Panc1 (cell line): ENCODE measurements at regions not wholly inside any gene's neighbourhood (a gene's known extent, or its start where the extent isn't known, plus 50 kb on each side); places are given as distances from the start of the nearest gene placed in this dataset.

Experiments used
- ATAC-seq: fragments of 200-7000 bp; cut with Tn5 transposase; 2 replicates; pipeline ENCODE4 v1.9.1; 2020; ENCODE audit warnings: mild to moderate bottlenecking, moderate library complexity
- BruUV-seq: library from RNA; stranded (reverse); fragments of 400-500 nt; replicated peaks from 2 replicates; lab custom pipeline; 2021; lab: Mats Ljungman, UMichigan
- CTCF ChIA-PET: fragments of 300-600 bp; sonication (Branson Sonifier 250); formaldehyde crosslinking; loops from one replicate; lab custom pipeline; 2022; ENCODE audit warnings: antibody characterized with exemption; lab: Charles Lee
- POLR2A ChIA-PET: fragments of 300-600 bp; sonication (Branson Sonifier 250); formaldehyde crosslinking; loops from one replicate; lab custom pipeline; 2022; ENCODE audit warnings: antibody characterized with exemption; lab: Charles Lee
- DNase-seq: peaks from one replicate; pipeline ENCODE4 v3.0.0-alpha.2; 2010; ENCODE audit warnings: low read depth, low spot score
- H3K27ac ChIP-seq: 2 replicates; pipeline ENCODE4 v1.5.1; 2011; ENCODE audit warnings: mild to moderate bottlenecking, low read length, inconsistent platforms
- H3K27me3 ChIP-seq: fragments of 200-500 bp; sonication (Bioruptor generic); 2 replicates; pipeline ENCODE4 v1.6.0; 2014; ENCODE audit warnings: low read length, inconsistent platforms; ENCODE audit not compliant: control insufficient read depth, insufficient read depth
- H3K36me3 ChIP-seq: fragments of 200-500 bp; sonication (Bioruptor generic); 2 replicates; pipeline ENCODE4 v1.5.1; 2014; ENCODE audit warnings: inconsistent platforms, mild to moderate bottlenecking, low read length, moderate library complexity; ENCODE audit not compliant: control insufficient read depth, insufficient read depth
- H3K4me1 ChIP-seq: 2 replicates; pipeline ENCODE4 v1.5.1; 2011; ENCODE audit warnings: inconsistent platforms, mild to moderate bottlenecking, low read length, moderate library complexity; ENCODE audit not compliant: control insufficient read depth, insufficient read depth
- H3K4me3 ChIP-seq, 2 experiments: 2 replicates each; pipeline ENCODE4 v1.5.1; 2011 to 2012; ENCODE audit warnings: low read depth in 2 of 2, low read length in 2 of 2, mild to moderate bottlenecking in 2 of 2, inconsistent platforms in 1 of 2, moderate library complexity in 1 of 2
- H3K9me3 ChIP-seq: fragments of 200-500 bp; sonication (Bioruptor generic); 2 replicates; pipeline ENCODE4 v1.5.1; 2014; ENCODE audit warnings: low read depth, mild to moderate bottlenecking, inconsistent platforms, low read length, moderate library complexity; ENCODE audit not compliant: control insufficient read depth, insufficient read depth
- CTCF ChIP-seq: fragments of 450-650 bp; IDR thresholded peaks from 2 replicates; pipeline ENCODE4 v1.5.1; 2017; ENCODE audit warnings: mild to moderate bottlenecking
- POLR2AphosphoS5 ChIP-seq: IDR thresholded peaks from 2 replicates; pipeline ENCODE4 v1.6.1; 2012; ENCODE audit warnings: mild to moderate bottlenecking, low read depth, low read length, moderate library complexity
- SIN3A ChIP-seq: IDR thresholded peaks from 2 replicates; pipeline ENCODE4 v1.6.1; 2012; ENCODE audit warnings: low read depth, mild to moderate bottlenecking, low read length, moderate library complexity, borderline replicate concordance; ENCODE audit not compliant: insufficient read depth
- TCF7L2 ChIP-seq: IDR thresholded peaks from 2 replicates; pipeline ENCODE4 v1.6.1; 2011; ENCODE audit warnings: mild to moderate bottlenecking, low read depth, low read length, inconsistent platforms
- in situ Hi-C: cut with HindIII; loops from 2 replicates; pipeline ENCODE4 v1.10.0; 2016; ENCODE audit warnings: low sequenced_read_pairs, low pct_unique_long_range_greater_than_20kb
- intact Hi-C: fragments of 100-400 bp; cut with micrococcal nuclease; formaldehyde crosslinking; loops from one replicate; pipeline ENCODE4 v1.10.0; 2022; ENCODE audit not compliant: unreplicated experiment
- TF ChIP-seq, protein P1 (sequence below), 2 experiments: IDR thresholded peaks; 2 replicates each; pipeline ENCODE4 v1.6.1; 2011 to 2012; ENCODE audit warnings: low read depth in 2 of 2, control low read depth in 1 of 2, low read length in 1 of 2, mild to moderate bottlenecking in 1 of 2, moderate library complexity in 1 of 2; ENCODE audit not compliant: insufficient read depth in 1 of 2

DNA sequence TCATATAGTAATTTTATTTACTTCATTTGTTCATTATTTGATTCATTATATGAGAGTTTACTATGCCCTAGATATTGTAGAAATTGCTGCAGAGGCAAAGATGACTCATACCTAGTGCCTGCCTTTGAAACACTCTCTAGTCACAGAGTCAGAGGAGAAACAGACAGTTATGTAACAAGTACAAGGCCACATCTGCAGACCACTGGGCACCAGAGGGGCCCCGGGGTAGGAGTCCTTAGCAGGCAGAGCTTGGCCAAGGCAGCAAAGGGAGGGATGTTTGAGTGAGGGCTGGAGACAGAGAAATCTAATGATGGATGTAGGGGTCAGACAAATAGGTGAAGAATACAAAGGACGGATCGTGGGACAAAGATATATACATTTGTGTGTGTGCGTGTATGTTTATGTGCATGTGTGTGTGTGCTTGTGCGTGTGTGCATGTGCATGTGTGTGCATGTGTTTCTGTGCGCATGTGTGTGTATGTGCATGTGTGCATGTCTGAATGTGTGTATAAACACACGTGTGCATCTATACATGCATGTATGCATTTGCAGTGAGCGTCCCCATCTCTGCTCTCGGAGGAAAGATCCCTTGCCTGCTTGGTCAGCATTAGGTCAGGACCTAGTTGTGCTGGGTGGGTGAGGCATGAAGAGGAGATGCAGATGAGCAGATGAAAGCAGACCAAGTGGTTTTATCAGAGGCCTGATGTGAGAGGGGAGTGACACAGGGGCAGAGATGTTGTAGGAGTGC, 170.6 kb upstream of the MYT1L start:
- BruUV-seq: no TSS peak
- in situ Hi-C loops: no loop called here

GRCh38 chr2:2495606-2496005, 164.5 kb upstream of the MYT1L start:
- no peaks in the 10 kb centered on the region for H3K9me3 ChIP-seq
- ATAC-seq: no peak
- no peaks in the 10 kb centered on the region for H3K36me3 ChIP-seq
- ChIA-PET CTCF (no interaction called here), POLR2A (no interaction called here)
- H3K27ac ChIP-seq: no peak overlapping the region
- in situ Hi-C loops (no loop called here), intact Hi-C loops (no loop called here)
- H3K27me3 ChIP-seq: no peaks in the 10 kb centered on the region; the same call in 1 of the 2 replicates
- no TSS peak for BruUV-seq
- H3K4me3 ChIP-seq: no peak overlapping the region
- DNase-seq: no peak
- TF ChIP-seq SIN3A (no peak), CTCF (no peak), POLR2AphosphoS5 (no peak), TCF7L2 (no peak)
- TF ChIP-seq, protein P1, sequence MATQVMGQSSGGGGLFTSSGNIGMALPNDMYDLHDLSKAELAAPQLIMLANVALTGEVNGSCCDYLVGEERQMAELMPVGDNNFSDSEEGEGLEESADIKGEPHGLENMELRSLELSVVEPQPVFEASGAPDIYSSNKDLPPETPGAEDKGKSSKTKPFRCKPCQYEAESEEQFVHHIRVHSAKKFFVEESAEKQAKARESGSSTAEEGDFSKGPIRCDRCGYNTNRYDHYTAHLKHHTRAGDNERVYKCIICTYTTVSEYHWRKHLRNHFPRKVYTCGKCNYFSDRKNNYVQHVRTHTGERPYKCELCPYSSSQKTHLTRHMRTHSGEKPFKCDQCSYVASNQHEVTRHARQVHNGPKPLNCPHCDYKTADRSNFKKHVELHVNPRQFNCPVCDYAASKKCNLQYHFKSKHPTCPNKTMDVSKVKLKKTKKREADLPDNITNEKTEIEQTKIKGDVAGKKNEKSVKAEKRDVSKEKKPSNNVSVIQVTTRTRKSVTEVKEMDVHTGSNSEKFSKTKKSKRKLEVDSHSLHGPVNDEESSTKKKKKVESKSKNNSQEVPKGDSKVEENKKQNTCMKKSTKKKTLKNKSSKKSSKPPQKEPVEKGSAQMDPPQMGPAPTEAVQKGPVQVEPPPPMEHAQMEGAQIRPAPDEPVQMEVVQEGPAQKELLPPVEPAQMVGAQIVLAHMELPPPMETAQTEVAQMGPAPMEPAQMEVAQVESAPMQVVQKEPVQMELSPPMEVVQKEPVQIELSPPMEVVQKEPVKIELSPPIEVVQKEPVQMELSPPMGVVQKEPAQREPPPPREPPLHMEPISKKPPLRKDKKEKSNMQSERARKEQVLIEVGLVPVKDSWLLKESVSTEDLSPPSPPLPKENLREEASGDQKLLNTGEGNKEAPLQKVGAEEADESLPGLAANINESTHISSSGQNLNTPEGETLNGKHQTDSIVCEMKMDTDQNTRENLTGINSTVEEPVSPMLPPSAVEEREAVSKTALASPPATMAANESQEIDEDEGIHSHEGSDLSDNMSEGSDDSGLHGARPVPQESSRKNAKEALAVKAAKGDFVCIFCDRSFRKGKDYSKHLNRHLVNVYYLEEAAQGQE (IDR thresholded peaks at IDR 0.05; ENCODE audit: insufficient read depth in 1 of 2, low read depth in 2 of 2, low read length in 1 of 2): no peak
- no peaks in the 10 kb centered on the region for H3K4me1 ChIP-seq

More for the DNA sequence above, 170.6 kb upstream of the MYT1L start:
- TF ChIP-seq TCF7L2: no peak
- TF ChIP-seq, protein P1 (IDR thresholded peaks at IDR 0.05; ENCODE audit: insufficient read depth in 1 of 2, low read depth in 2 of 2, low read length in 1 of 2): no peak
- TF ChIP-seq CTCF: no peak
- no peak for TF ChIP-seq SIN3A
- no peak for TF ChIP-seq POLR2AphosphoS5
- DNase-seq (no peak), ATAC-seq (no peak)
- no peaks in the 10 kb centered on the region for H3K36me3 ChIP-seq
- H3K9me3 ChIP-seq: no peaks in the 10 kb centered on the region
- no peaks in the 10 kb centered on the region for H3K4me1 ChIP-seq
- intact Hi-C loops: no loop called here
- ChIA-PET CTCF (no interaction called here), POLR2A (no interaction called here)
- no peak overlapping the region for H3K4me3 ChIP-seq
- no peaks in the 10 kb centered on the region; the same call in 1 of the 2 replicates for H3K27me3 ChIP-seq
- no peak overlapping the region for H3K27ac ChIP-seq
